Left colon (tissue), 2 donors: ENCODE measurements at regions not wholly inside any gene's neighbourhood (a gene's known extent, or its start where the extent isn't known, plus 50 kb on each side); places are given as distances from the start of the nearest gene placed in this dataset.
"Not testable (repeated sequence)": the region's sequence is repeated elsewhere in the genome, so short reads cannot be mapped to it uniquely, and the experiment has no call there.

Source experiments
- ATAC-seq: fragments of 200-7000 bp; cut with Tn5 transposase; one replicate; pipeline ENCODE4 v1.9.1; 2020; ENCODE audit warnings: mild to moderate bottlenecking, moderate library complexity
- DNase-seq, 2 donors: peaks; one replicate each; pipeline ENCODE4 v3.0.0-alpha.2; 2020
- intact Hi-C, 2 donors: fragments of 100-400 bp; cut with DNase I in 1 of 2; cut with micrococcal nuclease in 1 of 2; formaldehyde crosslinking; loops; one replicate each; pipeline versions ENCODE4 v1.11.2 to v1.14.0; 2022; cut with DNase I, micrococcal nuclease
- donor health status: DM: no; HTN: no; CAD: no.
- donor health status: DM: yes; HTN: yes; CAD: no.

- ATAC-seq (no peak), DNase-seq (no peak)
- intact Hi-C loops, result no loop called here
Observed at GRCh38 chr3:39558775-39559306, 91.4 kb downstream of the MOBP start.

- intact Hi-C loops, result no loop called here
- DNase-seq (no peak), ATAC-seq (no peak)
Observed at GRCh38 chr3:39559543-39559942, 92.1 kb downstream of the MOBP start.

GRCh38 chr3:39568508-39568907 is 101.0 kb downstream of the MOBP start:
- intact Hi-C loops, result no loop called here
- DNase-seq (no peak), ATAC-seq (no peak)

- intact Hi-C loops, result no loop called here
- DNase-seq (no peak), ATAC-seq (no peak)
Observed at GRCh38 chr3:39569095-39569494, 101.6 kb downstream of the MOBP start.

GRCh38 chr3:39573392-39573791 is 105.9 kb downstream of the MOBP start:
- intact Hi-C loops, result no loop called here
- DNase-seq (no peak), ATAC-seq (no peak)

- no peak for ATAC-seq
- intact Hi-C loops, result no loop called here
- DNase-seq, result no peak
Observed at GRCh38 chr3:39577541-39577940, 110.1 kb downstream of the MOBP start.

GRCh38 chr3:39586215-39586614 is 118.7 kb downstream of the MOBP start:
- ATAC-seq, intact Hi-C loops, DNase-seq: not testable (repeated sequence)

GRCh38 chr3:39587113-39587512 is 119.6 kb downstream of the MOBP start:
- ATAC-seq (no peak), DNase-seq (no peak)
- intact Hi-C loops, result no loop called here

GRCh38 chr3:39590806-39591205 is 123.3 kb downstream of the MOBP start:
- no peak for DNase-seq
- intact Hi-C loops, result no loop called here
- ATAC-seq, result no peak

- DNase-seq (no peak), ATAC-seq (no peak)
- intact Hi-C loops, result no loop called here
Observed at GRCh38 chr3:39592311-39593050, 125.0 kb downstream of the MOBP start.

GRCh38 chr3:39593341-39593740 is 125.9 kb downstream of the MOBP start:
- DNase-seq (no peak), ATAC-seq (no peak)
- intact Hi-C loops, result no loop called here

- intact Hi-C loops, result no loop called here
- ATAC-seq, result no peak
- no peak for DNase-seq
Observed at GRCh38 chr3:39601241-39601640, 133.8 kb downstream of the MOBP start.

- ATAC-seq, result no peak
- no peak for DNase-seq
- intact Hi-C loops, result no loop called here
Observed at GRCh38 chr3:39605837-39606236, 138.4 kb downstream of the MOBP start.

GRCh38 chr3:39626198-39626597 is 158.7 kb downstream of the MOBP start:
- DNase-seq, result no peak
- intact Hi-C loops, result no loop called here
- no peak for ATAC-seq

- intact Hi-C loops, result no loop called here
- no peak for ATAC-seq
- DNase-seq, result no peak
Observed at GRCh38 chr3:39631136-39631535, 163.7 kb downstream of the MOBP start.

GRCh38 chr3:39637807-39638206 is 170.3 kb downstream of the MOBP start:
- DNase-seq (no peak), ATAC-seq (peak; percentile 44)
- intact Hi-C loops, result no loop called here

- intact Hi-C loops, result no loop called here
- ATAC-seq, result peak; percentile 75
- no peak for DNase-seq
Observed at GRCh38 chr3:39638301-39638700, 170.8 kb downstream of the MOBP start.

- ATAC-seq (peak; percentile 92), DNase-seq (no peak)
- intact Hi-C loops, result no loop called here
Observed at GRCh38 chr3:39639344-39640236, 169.8 kb upstream of the MYRIP start.

GRCh38 chr3:39641274-39641673 is 168.1 kb upstream of the MYRIP start:
- no peak for DNase-seq
- no peak for ATAC-seq
- intact Hi-C loops, result no loop called here

- no peak for ATAC-seq
- DNase-seq, result no peak
- intact Hi-C loops, result no loop called here
Observed at GRCh38 chr3:39644176-39644575, 165.2 kb upstream of the MYRIP start.
